ENCODE measurements at regions not wholly inside any gene's neighbourhood (a gene's known extent, or its start where the extent isn't known, plus 50 kb on each side); places are given as distances from the start of the nearest gene placed in this dataset.
"Not testable (repeated sequence)": the region's sequence is repeated elsewhere in the genome, so short reads cannot be mapped to it uniquely, and the experiment has no call there.

DNA sequence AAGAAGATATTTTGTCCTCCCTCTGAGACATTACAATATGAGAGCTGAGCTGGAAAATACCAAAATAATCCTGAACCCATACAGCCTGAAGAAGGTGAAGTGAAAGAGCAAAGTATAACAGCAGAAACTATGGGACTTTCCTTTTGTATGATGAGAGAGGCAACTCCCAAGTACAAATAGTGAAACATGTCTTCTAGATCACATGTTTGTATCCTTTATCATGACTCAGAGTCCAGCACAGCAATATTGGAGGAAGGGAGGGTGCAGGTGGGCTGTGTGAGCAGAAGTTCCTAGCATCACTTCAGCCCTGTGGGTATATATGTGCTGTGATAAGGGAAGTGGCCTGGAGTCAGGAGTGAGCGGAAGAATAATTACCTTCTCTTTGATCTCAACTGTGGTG lies 265.6 kb upstream of the NRXN1 start:
- Mint-ChIP-seq H3K4me3 (no peak overlapping the region), H3K36me3 (ENCODE audit: low read depth) (no peaks in the 10 kb centered on the region), H3K27ac (no peak overlapping the region), H3K27me3 (no peaks in the 10 kb centered on the region), H3K9me3 (peaks cover 7% of the 10 kb centered on the region), H3K4me1 (no peaks in the 10 kb centered on the region)
- intact Hi-C loops (cut with micrococcal nuclease) = no loop called here
- no peak for DNase-seq

- no peaks in the 10 kb centered on the region for H3K36me3 Mint-ChIP-seq (ENCODE audit: low read depth)
- H3K4me1 Mint-ChIP-seq = no peaks in the 10 kb centered on the region
- DNase-seq = no peak
- intact Hi-C loops (cut with micrococcal nuclease) = no loop called here
- H3K9me3 Mint-ChIP-seq = peaks cover 3% of the 10 kb centered on the region
- no peak overlapping the region for H3K4me3 Mint-ChIP-seq
- no peak overlapping the region for H3K27ac Mint-ChIP-seq
- no peaks in the 10 kb centered on the region for H3K27me3 Mint-ChIP-seq
Observed at GRCh38 chr2:51293566-51294200, 261.8 kb upstream of the NRXN1 start.

DNA sequence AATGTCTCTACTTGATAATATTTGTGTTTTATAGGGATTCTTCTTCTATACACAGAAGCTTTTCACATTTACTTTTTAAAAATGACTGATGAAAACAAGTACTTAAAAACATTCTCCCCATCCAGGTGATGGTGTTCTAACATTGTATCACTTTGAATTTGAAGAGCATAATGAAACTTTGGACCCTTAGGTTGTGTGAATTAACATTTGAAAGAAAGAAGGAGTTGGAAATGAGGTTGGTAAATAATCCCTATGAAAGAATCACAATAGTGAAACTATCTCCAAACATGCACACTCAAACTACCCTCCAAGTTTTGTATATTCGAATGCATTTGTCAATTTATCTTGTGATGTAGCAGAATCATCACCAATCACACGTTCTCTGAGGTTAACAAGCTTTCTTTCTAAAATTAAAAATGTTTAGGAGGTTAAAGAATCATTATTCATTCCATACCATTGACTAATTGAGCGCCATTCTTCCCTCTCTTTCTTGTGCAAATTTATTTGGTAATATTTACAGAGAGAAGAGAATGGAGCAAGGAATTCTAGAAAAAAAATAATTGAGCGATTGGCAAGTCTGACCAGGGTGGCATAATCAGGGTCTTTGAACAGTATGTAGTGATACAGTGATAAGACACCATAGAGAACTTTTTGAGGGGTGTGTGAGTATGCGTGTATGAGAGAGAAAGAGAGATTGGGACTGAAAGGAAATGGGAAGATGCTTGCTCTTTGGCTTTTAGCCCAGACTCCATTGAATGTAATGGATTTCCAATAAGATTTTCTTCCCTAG lies 260.0 kb upstream of the NRXN1 start:
- H3K27me3 Mint-ChIP-seq = no peaks in the 10 kb centered on the region
- no peak for DNase-seq
- no peaks in the 10 kb centered on the region for H3K36me3 Mint-ChIP-seq (ENCODE audit: low read depth)
- intact Hi-C loops (cut with micrococcal nuclease) = no loop called here
- no peak overlapping the region for H3K27ac Mint-ChIP-seq
- H3K4me3 Mint-ChIP-seq = no peak overlapping the region
- H3K4me1 Mint-ChIP-seq = no peaks in the 10 kb centered on the region
- H3K9me3 Mint-ChIP-seq = peaks cover 3% of the 10 kb centered on the region

DNA sequence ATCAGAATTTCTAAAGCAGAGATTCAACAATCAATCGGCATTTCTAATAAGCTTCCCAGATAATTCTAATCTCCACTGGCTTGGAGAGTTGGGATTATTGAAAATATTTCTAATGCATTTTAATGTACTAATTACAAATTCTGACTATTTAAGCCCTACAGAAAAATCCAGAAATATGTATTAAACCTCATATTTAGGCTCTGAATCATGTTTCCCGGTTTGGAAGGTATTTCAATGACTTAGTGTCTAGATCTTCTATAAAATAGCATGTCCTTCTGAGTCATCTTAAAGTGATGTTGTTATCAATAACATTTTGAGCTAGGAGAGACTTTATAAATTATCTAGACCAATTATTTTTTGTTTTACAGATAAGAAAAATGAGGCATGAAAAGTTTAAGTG lies 258.8 kb upstream of the NRXN1 start:
- Mint-ChIP-seq H3K27me3 (no peaks in the 10 kb centered on the region), H3K4me3 (no peak overlapping the region)

GRCh38 chr2:51289045-51289444 lies 257.1 kb upstream of the NRXN1 start:
- intact Hi-C loops (cut with micrococcal nuclease) = no loop called here
- Mint-ChIP-seq H3K27me3 (no peaks in the 10 kb centered on the region), H3K4me1 (no peaks in the 10 kb centered on the region), H3K9me3 (peaks cover 6% of the 10 kb centered on the region), H3K36me3 (ENCODE audit: low read depth) (no peaks in the 10 kb centered on the region), H3K4me3 (no peak overlapping the region), H3K27ac (no peak overlapping the region)
- no peak for DNase-seq

More for the DNA sequence above, 258.8 kb upstream of the NRXN1 start:
- no peaks in the 10 kb centered on the region for H3K36me3 Mint-ChIP-seq (ENCODE audit: low read depth)
- no peak for DNase-seq
- intact Hi-C loops (cut with micrococcal nuclease) = no loop called here
- H3K9me3 Mint-ChIP-seq = peaks cover 3% of the 10 kb centered on the region
- no peak overlapping the region for H3K27ac Mint-ChIP-seq
- H3K4me1 Mint-ChIP-seq = no peaks in the 10 kb centered on the region

DNA sequence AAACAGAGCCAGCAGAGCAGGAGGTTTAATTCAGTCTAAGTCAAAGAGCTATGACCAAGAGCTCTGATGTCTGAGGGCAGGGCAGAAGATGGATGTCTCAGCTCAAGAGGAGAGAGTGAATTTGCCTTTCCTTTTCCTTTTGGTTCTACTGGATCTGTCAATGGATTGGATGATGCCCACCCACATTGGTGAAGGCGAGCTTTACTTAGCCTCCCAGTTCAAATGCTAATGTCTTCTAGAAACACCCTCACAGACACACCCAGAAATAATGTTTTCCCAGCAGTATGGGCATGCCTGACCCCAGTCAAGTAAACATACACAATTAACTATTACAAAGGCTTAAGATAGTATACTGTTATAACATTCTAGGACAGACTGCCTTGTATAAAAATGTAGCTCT lies 236.3 kb upstream of the NRXN1 start:
- H3K27me3 Mint-ChIP-seq = no peaks in the 10 kb centered on the region
- H3K36me3 Mint-ChIP-seq (ENCODE audit: low read depth) = no peaks in the 10 kb centered on the region
- H3K27ac Mint-ChIP-seq = no peak overlapping the region
- H3K4me3 Mint-ChIP-seq = no peak overlapping the region
- no peaks in the 10 kb centered on the region for H3K9me3 Mint-ChIP-seq
- no peak for DNase-seq
- intact Hi-C loops (cut with micrococcal nuclease) = no loop called here
- H3K4me1 Mint-ChIP-seq = no peaks in the 10 kb centered on the region

- no peaks in the 10 kb centered on the region for H3K9me3 Mint-ChIP-seq
- H3K27ac Mint-ChIP-seq = no peak overlapping the region
- no peak for DNase-seq
- intact Hi-C loops (cut with micrococcal nuclease) = no loop called here
- no peak overlapping the region for H3K4me3 Mint-ChIP-seq
- H3K36me3 Mint-ChIP-seq (ENCODE audit: low read depth) = no peaks in the 10 kb centered on the region
- H3K27me3 Mint-ChIP-seq = no peaks in the 10 kb centered on the region
- H3K4me1 Mint-ChIP-seq = no peaks in the 10 kb centered on the region
Observed at GRCh38 chr2:51265539-51265938, 233.6 kb upstream of the NRXN1 start.

- intact Hi-C loops (cut with micrococcal nuclease) = no loop called here
- Mint-ChIP-seq H3K27ac (no peak overlapping the region), H3K27me3 (no peaks in the 10 kb centered on the region), H3K36me3 (ENCODE audit: low read depth) (no peaks in the 10 kb centered on the region), H3K4me1 (no peaks in the 10 kb centered on the region), H3K4me3 (no peak overlapping the region), H3K9me3 (no peaks in the 10 kb centered on the region)
- DNase-seq = no peak
Observed at GRCh38 chr2:51263951-51264350, 232.0 kb upstream of the NRXN1 start.

DNA sequence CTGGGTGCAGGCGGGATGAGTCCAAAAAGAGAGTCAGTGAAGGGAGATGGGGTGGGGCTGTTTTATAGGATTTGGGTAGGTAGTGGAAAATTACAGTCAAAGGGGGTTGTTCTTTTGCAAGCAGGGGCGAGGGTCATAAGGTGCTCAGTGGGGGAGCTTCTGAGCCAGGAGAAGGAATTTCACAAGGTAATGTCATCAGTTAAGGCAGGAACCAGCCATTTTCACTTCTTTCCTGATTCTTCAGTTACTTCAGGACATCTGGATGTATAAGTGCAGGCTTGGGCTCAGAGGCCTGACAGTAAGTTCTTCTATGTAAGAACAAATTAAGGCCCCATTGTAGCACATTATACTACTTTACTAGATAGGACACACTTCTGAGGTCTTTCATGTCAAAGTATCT lies 231.2 kb upstream of the NRXN1 start:
- H3K36me3 Mint-ChIP-seq (ENCODE audit: low read depth); intact Hi-C loops (cut with micrococcal nuclease); H3K4me3 Mint-ChIP-seq: not testable (repeated sequence)

DNA sequence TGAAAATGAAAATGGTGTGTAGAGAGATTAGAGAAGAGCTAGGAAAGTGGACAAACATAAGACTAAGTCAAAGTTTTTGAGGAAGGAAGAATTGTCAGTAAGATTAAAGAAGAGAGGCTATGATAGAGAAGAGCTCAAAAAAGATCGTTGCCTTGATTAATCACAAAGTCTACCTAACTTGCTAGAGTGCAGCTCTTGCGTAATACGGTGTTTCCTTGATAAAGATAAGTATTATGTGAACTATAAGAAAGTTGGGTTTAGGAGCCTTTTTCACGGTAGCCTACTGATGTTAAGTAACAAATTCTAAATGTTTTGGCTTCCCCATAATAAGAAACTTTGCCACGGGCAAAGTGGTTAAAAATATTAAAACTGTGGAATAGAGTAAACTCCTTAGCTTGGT lies 226.4 kb upstream of the NRXN1 start:
- no peaks in the 10 kb centered on the region for H3K36me3 Mint-ChIP-seq (ENCODE audit: low read depth)
- no peak overlapping the region for H3K4me3 Mint-ChIP-seq
- no peaks in the 10 kb centered on the region for H3K27me3 Mint-ChIP-seq
- no peaks in the 10 kb centered on the region for H3K4me1 Mint-ChIP-seq
- intact Hi-C loops (cut with micrococcal nuclease) = no loop called here
- H3K27ac Mint-ChIP-seq = no peak overlapping the region
- no peak for DNase-seq
- H3K9me3 Mint-ChIP-seq = peaks cover 6% of the 10 kb centered on the region

More for the DNA sequence above, 231.2 kb upstream of the NRXN1 start:
- not testable (repeated sequence) for H3K27me3 Mint-ChIP-seq, H3K27ac Mint-ChIP-seq, H3K9me3 Mint-ChIP-seq, H3K4me1 Mint-ChIP-seq, DNase-seq

DNA sequence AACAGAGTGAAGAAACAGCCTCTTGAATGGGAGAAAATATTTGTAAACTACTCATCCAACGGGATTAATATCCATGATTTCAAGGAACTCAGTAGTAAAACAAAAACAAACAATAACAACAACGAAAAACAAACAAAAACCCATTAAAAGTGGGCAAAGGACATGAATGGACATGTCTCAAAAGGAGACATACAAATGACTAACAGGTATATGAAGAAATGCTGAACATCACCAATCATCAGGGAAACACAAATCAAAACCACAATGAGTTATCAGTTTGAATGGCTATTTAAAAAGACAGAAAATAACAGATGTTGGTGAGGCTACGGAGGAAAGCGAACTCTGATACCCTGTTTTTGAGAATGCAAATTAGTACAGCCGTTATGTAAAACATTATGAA lies 224.8 kb upstream of the NRXN1 start:
- intact Hi-C loops (cut with micrococcal nuclease) = no loop called here
- H3K9me3 Mint-ChIP-seq = peaks cover 6% of the 10 kb centered on the region

DNA sequence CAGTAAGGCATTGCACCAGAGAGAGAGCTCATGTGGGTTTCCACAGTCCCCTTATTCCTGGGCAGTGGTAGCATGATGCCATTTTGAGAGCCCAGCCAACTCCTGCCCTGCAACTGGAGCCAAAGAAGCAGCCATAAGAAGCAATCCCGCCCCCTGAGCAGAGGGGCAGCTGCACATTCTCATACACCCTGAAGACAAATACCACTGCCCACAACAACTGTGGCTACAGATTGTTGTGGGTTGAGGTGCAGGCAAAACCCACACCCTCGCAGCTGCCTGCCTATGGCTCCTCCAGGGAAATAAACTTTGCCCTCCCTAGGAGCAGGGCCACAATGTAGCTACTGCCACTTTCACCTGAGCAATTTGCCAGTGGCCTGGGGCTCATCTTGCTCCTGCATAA lies 219.4 kb upstream of the NRXN1 start:
- Mint-ChIP-seq H3K4me3 (no peak overlapping the region), H3K27me3 (no peaks in the 10 kb centered on the region), H3K36me3 (ENCODE audit: low read depth) (no peaks in the 10 kb centered on the region), H3K27ac (no peak overlapping the region), H3K9me3 (peaks cover 4% of the 10 kb centered on the region), H3K4me1 (no peaks in the 10 kb centered on the region)
- DNase-seq = no peak
- intact Hi-C loops (cut with micrococcal nuclease) = no loop called here

More for the DNA sequence above, 224.8 kb upstream of the NRXN1 start:
- H3K27ac Mint-ChIP-seq = no peak overlapping the region
- DNase-seq = no peak
- no peaks in the 10 kb centered on the region for H3K36me3 Mint-ChIP-seq (ENCODE audit: low read depth)
- H3K27me3 Mint-ChIP-seq = no peaks in the 10 kb centered on the region
- H3K4me1 Mint-ChIP-seq = no peaks in the 10 kb centered on the region
- no peak overlapping the region for H3K4me3 Mint-ChIP-seq

- no peak for DNase-seq
- Mint-ChIP-seq H3K36me3 (ENCODE audit: low read depth) (no peaks in the 10 kb centered on the region), H3K9me3 (no peaks in the 10 kb centered on the region), H3K4me3 (no peak overlapping the region), H3K27me3 (no peaks in the 10 kb centered on the region), H3K27ac (no peak overlapping the region), H3K4me1 (no peaks in the 10 kb centered on the region)
- intact Hi-C loops (cut with micrococcal nuclease) = no loop called here
Observed at GRCh38 chr2:51247252-51247805, 215.4 kb upstream of the NRXN1 start.

DNA sequence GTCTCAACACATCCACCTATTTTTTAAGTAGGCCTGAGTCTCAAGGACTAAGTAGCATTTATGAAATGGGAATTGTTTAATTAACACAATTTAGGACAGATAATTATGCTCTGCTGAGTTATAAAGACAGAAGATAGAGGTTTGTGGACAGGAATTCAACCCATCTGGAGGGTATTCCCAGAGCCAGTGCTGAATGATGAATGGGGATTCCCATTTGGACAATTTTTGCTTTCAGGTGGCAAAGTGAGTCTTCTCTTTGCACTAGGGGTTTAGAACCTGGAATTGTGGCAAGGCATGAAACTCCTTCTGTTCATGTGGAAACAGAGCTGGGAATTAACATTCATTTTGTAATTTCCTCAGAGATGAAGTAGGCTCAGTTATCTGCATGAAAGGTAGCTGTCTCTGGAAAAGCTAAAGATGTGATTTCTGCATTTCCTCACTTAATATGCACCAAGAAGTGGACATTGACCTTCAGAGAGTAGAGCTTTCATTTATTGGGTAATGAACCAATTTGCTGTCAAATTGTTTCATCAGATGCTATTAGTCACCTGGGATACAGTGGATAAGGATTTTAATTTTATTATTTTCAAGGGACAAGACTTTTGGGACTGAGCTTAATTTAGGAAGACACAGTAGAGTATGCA lies 212.1 kb upstream of the NRXN1 start:
- Mint-ChIP-seq H3K36me3 (ENCODE audit: low read depth) (no peaks in the 10 kb centered on the region), H3K27ac (no peak overlapping the region), H3K9me3 (no peaks in the 10 kb centered on the region), H3K27me3 (no peaks in the 10 kb centered on the region), H3K4me3 (no peak overlapping the region), H3K4me1 (no peaks in the 10 kb centered on the region)
- intact Hi-C loops (cut with micrococcal nuclease) = no loop called here
- DNase-seq = no peak
